GM21825 (cell line): ENCODE measurements at regions not wholly inside any gene's neighbourhood (a gene's known extent, or its start where the extent isn't known, plus 50 kb on each side); places are given as distances from the start of the nearest gene placed in this dataset.

Experiments
- ATAC-seq: cut with Tn5 transposase; IDR thresholded peaks from one replicate; pipeline ENCODE4 v1.9.1; 2021; ENCODE audit warnings: mild to moderate bottlenecking, moderate library complexity; ENCODE audit not compliant: unreplicated experiment

DNA sequence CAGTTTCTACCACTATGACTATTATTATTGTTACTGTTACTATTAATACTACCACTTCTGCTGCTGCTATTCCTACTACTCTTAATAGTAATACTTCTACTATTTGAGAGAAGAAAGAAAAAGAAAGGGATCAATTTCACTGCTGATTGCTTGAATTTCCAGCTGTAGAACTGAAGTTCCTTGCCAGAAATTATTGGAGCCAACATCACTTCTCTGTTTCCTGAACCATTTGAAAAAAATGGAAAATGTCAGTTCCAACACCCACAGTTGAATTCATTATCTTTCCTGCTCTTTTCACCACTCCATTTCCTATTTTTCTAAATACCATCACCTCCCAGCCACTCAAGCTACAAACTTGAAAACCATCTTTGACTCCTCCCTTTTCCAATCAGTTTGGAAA is 54.1 kb upstream of the PIK3C2G start:
- no peak for ATAC-seq

GRCh38 chr12:18206198-18206597 is 55.1 kb upstream of the PIK3C2G start:
- ATAC-seq: no peak

DNA sequence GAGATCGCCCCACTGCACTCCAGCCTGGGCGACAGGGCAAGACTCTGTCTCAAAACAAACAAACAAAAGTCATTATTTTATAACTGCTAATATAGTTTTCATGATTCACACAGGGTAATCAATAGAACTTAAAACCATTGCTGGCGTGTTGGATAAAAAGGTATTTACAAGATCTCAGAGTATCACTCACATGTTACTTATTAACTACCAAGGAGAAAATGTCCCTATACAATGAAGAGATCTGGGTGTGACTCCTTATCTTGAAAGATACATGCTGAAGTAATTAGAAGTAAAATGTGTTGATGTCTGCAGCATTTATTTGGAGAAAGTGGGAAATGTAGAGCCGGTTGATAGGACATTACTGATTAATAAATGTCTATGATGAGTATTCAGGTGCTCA is 57.3 kb upstream of the PIK3C2G start:
- no peak for ATAC-seq

- ATAC-seq: no peak
These were observed 69.2 kb upstream of the PIK3C2G start for GRCh38 chr12:18192119-18192518.

DNA sequence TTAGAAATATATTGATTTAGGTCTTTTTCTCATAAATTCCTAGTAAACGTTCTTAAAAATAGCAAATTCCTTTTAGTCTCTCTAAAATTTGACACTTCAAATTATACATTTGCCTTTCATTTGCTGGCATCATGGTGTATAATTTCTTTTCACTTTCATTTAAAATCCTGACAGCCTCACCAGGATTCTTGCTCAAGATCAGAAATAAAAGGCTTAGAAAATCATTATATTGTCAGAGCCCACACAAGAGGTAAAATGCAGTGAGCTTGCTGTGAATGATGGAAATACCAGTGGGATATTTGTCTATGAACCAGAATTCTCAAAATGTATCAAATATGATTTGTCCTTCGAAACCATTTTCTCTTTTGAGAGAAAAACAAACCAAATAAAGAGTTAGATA is 78.2 kb upstream of the PIK3C2G start:
- no peak for ATAC-seq

DNA sequence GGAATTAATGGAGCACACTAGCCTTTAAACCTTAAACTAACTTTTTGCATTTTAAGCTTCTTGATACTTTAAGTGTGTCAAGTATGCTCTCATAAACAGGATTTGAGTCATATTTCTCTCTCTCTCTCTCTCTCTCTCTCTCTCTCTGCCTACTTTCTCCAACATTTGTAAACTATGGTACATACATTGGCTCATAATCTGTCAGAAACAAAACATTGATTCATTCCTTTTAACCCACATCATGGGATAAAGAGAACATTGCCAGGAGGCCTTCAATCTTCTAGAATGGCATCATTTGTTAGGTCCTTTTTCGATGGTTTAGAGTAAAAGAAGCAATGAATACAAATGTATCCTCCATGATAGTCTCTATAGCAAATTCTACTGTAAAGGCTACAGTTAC is 81.6 kb upstream of the RERGL start:
- no peak for ATAC-seq

GRCh38 chr12:18168016-18168415 is 78.0 kb upstream of the RERGL start:
- no peak for ATAC-seq

- no peak for ATAC-seq
These were observed 75.9 kb upstream of the RERGL start for GRCh38 chr12:18165889-18166288.

GRCh38 chr12:18165422-18165871 is 75.5 kb upstream of the RERGL start:
- ATAC-seq: peak; percentile 98

DNA sequence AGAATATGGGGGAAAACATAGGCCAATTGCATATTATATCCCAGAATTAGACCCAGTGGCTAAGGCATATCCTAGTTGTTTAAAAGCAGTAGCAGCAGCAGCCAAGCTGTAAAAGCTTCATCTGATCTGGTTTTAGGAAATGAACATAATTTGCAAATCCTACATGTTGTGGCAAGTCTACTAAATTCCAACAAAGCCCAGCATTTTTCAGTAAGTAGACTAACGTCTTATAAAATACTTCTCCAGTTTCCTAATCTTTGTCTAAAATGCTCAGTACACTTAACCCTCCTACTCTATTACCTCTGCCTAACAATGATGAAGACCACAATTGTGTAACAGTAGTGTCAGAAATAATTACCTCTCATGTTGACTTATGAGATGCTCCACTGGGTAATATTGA is 70.9 kb upstream of the RERGL start:
- ATAC-seq: no peak

DNA sequence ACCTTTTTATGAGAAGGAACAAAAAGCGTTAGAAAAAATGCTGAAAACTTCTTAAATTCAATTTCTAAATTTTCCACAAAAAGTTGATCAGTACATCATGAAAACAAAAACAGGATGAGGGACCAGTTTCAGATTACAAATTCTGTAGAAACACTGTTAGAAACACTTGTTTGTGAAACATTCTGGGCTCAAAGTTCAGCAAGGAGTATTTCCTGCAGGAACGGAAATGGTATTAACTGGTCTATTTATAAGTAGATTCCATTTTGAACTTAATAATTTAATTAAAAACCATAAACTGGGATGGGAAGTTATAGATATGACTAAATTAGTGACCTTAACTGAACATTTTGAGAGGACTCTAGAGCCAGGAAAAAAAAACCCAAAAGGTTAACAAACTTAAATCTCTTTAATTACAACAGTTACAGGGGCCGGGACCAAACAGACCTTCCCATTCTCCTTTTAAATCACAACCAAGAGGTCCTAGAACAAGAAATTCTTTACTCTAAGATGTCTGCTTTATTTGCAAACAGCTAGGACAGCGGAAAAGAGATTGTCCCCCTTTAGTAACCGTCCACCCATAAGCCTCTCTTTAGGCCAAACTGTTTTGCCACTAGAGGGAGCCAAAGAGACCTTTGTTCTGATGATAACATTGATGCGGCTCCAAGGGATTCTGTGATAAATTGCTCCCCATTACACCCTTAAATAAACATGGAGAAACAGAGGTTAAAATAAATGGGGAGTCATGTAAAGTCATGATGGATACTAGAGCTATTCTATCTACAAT is 69.0 kb upstream of the RERGL start:
- no peak for ATAC-seq

GRCh38 chr12:18153826-18154225 is 63.8 kb upstream of the RERGL start:
- no peak for ATAC-seq

DNA sequence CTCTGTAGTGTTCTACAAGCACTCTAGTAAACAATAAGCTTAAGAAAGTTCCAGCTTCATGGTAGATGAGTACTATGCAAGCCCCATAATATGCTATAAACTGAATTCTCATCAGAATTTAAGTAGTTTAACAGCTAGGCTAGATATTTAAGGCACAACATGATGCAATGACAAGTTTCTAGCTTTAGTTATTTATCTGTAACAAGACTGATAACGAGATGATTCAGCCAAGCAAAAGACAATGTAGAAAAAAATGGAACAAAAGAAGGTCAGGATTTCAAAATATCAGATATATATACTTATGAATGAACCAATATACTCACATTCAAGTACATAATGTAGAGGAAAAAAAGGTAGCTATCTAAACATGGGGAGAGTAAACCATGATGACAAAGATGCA is 61.0 kb upstream of the RERGL start:
- ATAC-seq: no peak

- no peak for ATAC-seq
These were observed 59.0 kb upstream of the RERGL start for GRCh38 chr12:18148961-18149360.

DNA sequence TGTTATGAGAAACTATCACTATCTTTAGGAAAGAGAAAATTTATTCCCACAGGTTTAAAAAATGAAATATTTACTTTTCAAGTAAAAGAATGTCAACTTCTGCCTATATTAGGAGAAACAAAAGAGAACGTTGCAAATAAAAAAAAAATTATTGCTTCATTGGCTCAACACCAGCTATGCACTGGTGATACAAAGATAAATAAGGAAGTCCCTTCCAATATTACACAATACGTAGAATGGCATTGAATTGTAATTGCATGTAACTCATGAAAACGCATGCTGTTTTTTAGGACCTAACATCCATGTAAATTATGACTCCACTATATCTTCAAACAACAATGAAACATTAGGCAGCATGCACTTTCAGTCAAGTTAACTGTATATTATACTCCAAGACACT is 56.4 kb upstream of the RERGL start:
- ATAC-seq: no peak

DNA sequence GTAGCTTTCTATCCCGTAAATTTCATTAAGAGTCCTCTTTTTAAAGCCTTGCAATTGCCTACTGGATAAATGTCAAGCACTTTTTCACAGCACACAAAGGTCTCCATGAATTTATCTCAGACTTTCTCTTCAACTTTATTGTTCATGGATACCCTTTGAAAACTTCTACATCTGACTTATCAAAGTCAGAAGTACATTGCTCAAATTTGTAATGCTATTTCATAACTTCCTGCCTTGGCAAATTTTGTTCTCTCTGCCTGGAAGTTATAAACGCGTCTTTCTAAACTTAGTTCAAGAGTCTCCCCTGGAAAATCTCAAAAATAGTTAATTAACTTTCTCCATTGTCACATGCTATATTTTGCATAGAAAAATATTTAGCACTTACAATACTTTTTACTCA is 55.9 kb upstream of the RERGL start:
- ATAC-seq: no peak

DNA sequence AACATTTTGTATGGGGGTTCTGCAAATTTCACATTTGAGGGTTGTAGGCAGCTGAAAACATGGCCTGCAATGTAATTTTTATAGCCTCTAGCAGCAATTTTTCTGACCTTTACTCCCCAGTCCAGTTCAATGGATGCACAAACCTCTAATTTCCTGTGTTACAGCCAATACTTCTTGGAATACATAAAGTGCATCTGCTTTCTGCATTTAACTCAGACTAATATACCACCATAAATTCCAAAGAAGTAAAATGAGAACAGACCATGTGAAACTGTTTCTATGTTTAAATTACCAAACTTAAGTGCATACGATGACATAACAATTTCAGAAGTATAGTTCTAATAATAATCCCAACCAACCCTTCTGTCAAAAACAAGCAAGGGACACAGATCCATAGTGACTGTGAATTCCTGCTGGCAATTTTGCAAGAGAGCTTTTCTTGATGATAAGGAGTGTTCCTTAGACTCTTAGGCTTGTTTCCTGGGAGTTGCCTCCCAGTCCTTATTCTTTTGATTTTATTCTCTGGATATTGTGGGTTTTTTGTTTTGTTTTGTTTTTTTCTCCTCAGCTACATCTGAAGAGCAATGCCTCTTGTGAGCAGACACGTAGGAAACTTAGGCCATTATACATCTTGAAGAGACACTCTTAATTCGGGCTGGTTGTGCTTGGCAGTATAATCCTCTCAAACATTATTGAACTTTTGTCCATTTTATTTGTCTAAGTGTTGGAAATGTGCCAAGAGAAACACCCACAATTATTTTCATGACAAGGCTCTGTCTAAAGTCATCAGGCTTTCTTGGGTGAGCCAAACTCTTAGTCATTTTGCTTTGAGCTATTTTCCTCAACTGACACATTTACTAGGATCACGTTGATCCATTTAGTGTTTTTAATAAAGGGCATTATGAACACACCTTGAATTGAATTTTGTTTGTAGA is 51.3 kb upstream of the RERGL start:
- no peak for ATAC-seq

- ATAC-seq: no peak
These were observed 50.1 kb upstream of the RERGL start for GRCh38 chr12:18139989-18140596.
